HG03439 (cell line): ENCODE measurements at regions not wholly inside any gene's neighbourhood (a gene's known extent, or its start where the extent isn't known, plus 50 kb on each side); places are given as distances from the start of the nearest gene placed in this dataset.

Source experiments
- ATAC-seq: cut with Tn5 transposase; IDR thresholded peaks from one replicate; pipeline ENCODE4 v1.9.1; 2021; ENCODE audit warnings: mild to moderate bottlenecking, moderate library complexity; ENCODE audit not compliant: unreplicated experiment

GRCh38 chr10:108187408-108188012 lies 1023.0 kb upstream of the SORCS1 start:
- no peak for ATAC-seq

- ATAC-seq = no peak
Observed at GRCh38 chr10:108184114-108184513, 1019.6 kb upstream of the SORCS1 start.

GRCh38 chr10:108180878-108181277 lies 1016.4 kb upstream of the SORCS1 start:
- no peak for ATAC-seq

DNA sequence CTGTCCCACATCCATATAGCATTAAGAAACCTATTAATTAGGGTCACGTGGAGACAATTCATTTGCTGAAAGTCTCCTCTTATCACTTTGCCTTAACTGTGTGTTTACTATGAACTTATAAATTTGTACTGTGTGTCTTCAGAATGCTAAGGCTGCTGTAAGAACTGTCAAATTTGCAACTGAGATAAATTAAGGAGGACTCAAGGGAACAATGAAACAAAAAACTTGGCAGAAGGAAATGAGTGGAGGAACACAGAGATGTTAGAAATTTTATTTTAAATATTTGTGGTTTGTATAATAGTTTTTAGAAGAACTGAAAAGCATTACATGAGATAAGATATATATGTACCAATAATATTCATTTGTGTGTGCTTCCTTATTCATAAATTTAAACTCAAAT lies 1005.3 kb upstream of the SORCS1 start:
- no peak for ATAC-seq

DNA sequence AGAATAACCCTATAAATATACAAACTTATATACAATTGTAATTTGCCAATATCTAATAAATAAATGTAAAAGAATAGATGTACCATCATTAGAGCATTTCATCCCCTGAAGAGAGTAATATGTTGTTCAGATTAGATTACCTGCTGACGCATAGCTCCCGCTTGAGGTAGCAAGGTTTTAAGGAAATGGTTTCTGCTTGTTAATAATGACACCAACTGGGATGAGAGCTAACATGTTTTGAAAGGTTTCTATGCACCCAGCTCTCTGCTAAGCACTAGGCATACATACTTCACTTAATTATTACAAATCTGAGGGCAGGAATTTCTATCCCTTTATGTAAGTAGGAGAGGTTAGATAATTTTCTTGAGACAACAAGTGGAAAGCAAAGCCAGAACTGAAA lies 1003.3 kb upstream of the SORCS1 start:
- no peak for ATAC-seq

- no peak for ATAC-seq
Observed at GRCh38 chr10:108166401-108166800, 1001.9 kb upstream of the SORCS1 start.

GRCh38 chr10:108147346-108147745 lies 982.8 kb upstream of the SORCS1 start:
- ATAC-seq = no peak

DNA sequence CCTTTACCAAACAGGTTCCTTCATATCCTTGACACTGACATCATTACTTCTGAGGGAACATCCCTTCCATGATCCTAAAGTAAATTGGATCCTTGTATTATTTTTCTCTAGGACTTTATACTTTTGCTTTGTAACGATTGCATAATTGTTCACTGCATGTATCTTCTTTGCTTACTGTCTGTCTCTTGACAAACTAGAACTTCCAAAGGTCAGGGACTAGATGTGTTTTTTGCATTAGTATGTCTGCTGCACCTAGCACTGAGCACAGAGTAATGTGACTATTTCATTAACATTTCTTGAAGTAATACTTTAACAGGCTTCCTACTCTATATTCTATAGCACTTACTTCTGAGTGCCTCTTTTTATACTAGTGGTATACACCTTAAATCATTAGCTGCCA lies 976.6 kb upstream of the SORCS1 start:
- no peak for ATAC-seq

- ATAC-seq = no peak
Observed at GRCh38 chr10:108132303-108132702, 967.8 kb upstream of the SORCS1 start.

DNA sequence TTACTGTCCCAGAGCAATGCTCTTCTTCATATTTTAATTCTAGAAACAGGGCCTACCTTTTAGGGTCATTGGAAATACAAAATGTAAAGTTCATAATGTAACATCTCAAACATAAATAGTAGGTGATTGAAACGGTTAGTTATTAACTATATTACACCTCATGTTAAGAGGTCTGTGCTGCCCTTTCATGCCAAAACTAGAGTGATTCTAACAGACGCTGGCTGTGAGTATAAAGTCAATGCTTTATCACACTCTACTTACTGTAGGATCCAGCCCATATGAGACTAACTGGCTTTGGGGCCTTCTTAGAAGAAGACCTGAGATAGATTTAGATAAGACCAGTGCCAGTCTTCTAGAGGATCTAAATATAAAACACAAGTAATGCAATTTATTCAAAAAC lies 966.1 kb upstream of the SORCS1 start:
- no peak for ATAC-seq

DNA sequence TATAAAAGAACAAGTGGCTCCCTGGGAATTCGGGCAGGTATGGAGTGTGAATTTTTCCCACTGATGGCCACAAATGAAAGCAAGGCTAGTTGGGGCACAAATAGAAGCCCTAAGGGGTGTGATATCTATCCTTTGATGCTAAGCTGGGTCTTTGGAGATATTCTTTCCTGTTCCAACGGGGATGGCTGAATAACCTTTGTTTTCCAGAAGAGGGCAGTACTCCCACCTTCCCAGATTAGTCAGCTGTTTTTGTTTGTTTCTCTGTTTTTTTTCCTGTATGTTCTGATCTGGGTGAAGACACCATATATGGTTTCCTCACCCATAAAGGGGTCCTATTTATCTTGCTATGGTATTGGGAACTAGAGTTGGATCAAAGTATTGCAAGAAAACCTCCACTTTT lies 947.7 kb upstream of the SORCS1 start:
- no peak for ATAC-seq

DNA sequence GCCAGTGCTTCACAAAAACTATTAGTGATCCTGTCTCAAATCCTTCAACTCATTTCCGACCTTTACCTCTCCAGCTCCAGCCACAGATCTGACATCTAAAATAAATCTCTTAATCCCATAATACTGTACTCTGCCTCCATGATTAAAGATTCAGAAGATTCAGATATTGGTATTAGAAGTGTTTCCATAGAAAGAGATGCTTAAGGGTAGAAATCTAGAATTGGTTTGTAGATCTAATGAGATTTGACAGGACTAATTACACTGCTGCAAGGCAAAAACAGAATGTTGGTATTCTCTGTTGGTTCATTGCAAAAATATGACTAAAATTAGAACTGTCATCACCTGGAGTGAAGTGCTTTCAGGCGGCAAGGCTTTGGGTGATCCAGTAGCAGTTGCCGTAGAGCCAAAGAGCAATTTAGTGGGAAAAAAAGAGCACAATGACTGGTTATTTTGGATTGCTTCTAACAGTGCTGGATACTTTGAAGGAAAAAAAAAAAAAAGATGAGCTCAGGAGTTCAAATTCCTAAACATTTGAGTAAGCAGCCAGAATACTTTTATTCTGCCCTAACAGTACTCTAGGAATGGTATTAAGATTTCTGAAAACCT lies 940.1 kb upstream of the SORCS1 start:
- no peak for ATAC-seq

- no peak for ATAC-seq
Observed at GRCh38 chr10:108097258-108097657, 932.8 kb upstream of the SORCS1 start.

DNA sequence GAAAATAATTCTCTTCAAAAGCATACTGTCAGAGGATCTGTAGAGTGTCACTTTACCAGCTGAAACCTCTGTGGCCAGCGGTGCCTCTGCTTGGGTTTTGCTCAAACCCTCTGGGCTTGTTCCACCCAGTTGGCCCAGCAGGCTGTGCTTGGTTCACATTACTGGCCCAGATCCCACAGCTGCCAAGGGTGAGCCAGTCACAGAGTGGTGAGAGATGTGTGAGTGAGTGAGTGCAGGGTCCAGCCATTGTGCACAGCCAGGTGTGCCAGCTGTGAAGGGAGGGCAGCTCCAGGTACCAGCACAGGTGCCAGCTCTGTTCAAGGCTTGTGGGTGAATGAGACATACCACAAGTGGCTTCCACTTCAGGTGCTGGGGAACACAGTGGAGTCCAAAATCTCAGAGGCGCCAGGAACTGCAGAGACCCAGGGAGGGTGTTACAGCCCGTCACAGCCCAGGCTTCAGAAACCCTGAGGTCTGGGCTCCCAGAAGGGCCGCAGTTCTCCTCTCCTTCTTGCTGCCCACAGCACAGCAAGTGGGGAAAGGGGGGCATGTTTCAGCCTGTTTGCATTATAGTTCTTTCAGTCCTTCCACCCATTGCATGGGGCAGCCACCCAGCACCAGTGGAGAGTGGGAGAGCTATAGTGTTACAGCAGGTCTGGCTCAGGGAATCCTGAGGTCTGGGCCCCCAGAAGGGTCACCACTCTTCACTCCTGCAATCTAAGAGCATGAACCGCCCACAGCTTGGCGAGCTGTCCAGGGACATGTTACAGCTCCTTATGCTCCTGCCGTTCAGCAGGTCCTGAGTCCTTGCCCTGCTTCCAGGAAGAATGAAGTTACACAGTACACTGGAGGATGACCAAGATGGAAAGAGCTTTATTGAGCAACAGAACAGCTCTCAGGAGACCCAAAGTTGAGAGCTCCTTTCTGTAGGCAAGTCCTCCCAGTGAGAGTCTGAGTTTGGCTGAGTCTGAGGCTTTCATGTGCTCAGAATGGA lies 931.7 kb upstream of the SORCS1 start:
- ATAC-seq = no peak

DNA sequence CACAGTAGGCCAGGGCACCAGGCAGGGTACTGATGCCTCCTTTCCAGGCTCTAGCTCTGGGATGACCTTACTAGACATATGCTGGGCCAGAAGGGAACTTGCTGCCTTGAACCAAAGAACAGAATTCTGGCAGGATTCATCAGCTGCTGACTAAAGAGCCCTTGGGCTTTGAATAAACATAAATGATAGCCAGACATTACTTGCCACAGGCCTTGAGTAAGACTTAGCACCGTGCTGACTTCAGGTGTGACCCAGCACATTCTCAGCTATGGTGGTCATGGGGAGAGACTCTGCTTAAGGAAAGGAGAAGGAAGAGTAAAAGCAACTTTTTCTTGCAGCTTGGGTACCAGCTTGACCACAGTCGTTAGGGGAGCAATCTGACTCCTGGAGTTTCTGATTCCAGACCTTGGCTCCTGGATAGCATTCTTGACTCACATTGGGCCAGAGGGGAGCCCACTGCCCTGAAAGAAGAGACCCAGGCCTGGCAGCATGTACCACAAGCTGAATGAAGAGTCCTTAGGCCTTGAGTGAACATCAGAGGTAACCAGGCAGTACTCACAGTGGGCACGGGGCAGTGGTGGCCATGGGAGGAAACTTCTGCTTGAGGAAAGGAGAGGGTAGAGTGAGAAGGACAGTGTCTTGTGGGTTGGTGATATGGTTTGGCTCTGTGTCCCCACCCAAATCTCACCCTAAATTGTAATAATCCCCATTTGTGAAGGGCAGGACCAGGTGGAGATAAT lies 926.1 kb upstream of the SORCS1 start:
- no peak for ATAC-seq

- no peak for ATAC-seq
Observed at GRCh38 chr10:108086502-108086901, 922.0 kb upstream of the SORCS1 start.

DNA sequence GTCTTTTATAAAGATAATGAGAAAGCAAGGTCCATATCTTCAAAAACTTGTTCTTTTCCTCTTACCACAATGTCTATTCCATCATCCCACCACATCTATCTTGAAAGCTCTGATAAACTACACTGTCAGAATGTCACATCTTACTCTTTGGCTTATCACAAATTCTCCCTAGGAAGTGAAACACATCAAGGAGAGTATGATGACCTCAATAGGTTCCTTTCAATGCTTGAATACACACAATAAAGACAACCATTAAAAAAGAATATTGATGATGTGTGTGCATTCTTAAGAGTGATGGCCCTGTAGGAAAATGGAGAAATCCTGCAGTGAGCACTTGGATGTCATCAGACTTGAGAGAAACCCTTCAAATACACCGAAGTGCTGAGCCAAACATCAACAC lies 918.1 kb upstream of the SORCS1 start:
- ATAC-seq = no peak

DNA sequence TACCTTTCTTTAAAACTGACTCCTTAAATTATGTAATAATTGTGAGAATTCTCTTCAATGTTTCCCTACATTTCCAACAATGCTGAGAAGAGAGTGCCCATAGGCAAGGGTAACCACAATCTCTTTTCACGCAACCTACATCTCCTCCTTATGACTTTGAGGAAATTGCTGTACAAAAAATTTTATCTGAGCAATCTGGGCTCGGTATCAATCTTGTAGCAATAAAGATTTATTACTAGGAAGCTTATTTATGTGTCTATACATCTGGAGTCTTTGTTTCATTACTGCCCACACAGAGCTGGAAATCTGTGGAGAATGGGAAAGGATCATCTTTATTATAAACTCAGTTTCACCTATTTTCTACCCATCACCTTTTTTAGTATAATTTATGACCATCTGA lies 913.8 kb upstream of the SORCS1 start:
- no peak for ATAC-seq

DNA sequence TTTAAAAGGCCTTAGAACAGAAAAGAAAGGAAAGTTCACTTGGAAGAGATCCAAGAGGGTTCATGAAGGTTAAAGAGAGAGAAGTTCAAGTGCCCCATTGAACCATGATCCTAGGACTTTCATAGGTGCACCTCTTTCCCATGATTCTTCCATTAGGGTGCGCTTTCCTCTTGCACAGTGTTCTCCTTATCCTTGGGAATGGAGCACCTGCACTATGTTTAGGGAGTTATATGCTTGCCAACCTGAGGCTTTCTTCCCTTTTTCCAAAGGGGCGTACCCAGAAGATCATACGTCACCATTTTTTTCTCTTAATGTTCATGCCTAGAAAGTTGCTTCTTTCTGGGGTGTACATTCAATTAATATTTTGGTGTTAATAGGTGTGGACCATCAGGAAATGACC lies 908.0 kb upstream of the SORCS1 start:
- ATAC-seq = no peak

DNA sequence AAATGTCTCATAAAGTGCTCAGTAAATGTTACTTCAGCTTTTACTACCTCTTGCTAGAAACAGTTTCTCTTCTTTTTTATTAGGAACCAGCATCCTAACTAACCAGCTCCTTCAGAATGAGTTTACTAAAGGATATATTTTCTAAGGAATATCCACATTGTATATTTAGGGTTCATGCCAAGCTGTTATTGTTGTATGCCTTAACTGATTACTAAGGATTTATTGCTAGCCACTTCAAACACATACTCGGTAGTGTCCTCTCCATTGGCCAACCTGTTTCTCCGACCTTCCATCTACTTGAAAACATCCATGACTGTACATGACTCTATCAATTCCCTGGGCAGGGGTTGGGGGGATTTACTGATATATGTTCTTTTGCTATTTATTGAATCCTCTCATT lies 906.3 kb upstream of the SORCS1 start:
- ATAC-seq = no peak

- ATAC-seq = no peak
Observed at GRCh38 chr10:108069096-108069495, 904.6 kb upstream of the SORCS1 start.
